Ovary (tissue), 7 donors: ENCODE measurements at regions not wholly inside any gene's neighbourhood (a gene's known extent, or its start where the extent isn't known, plus 50 kb on each side); places are given as distances from the start of the nearest gene placed in this dataset.

Experiments
- DNase-seq, 5 donors: peaks; one replicate each; pipeline ENCODE4 v3.0.0-alpha.2; 2019 to 2020
- H3K27ac ChIP-seq, 2 donors: fragments of 200-600 bp; one replicate each; pipeline versions ENCODE4 v1.5.1 to v1.8.0; 2019 to 2022
- H3K27me3 ChIP-seq: fragments of 200-600 bp; one replicate; pipeline ENCODE4 v1.8.0; 2022
- H3K36me3 ChIP-seq: fragments of 200-600 bp; sonication (generic); one replicate; pipeline ENCODE4 v1.5.1; 2019
- H3K4me1 ChIP-seq: one replicate; pipeline ENCODE4 v1.8.1; 2013; ENCODE audit warnings: mild to moderate bottlenecking, moderate library complexity; ENCODE audit not compliant: insufficient read depth
- H3K4me3 ChIP-seq: fragments of 200-600 bp; sonication (generic); one replicate; pipeline ENCODE4 v1.5.1; 2017
- H3K9me3 ChIP-seq, 2 donors: fragments of 200-600 bp in 1 of 2; sonication (generic) in 1 of 2; one replicate each; pipeline versions ENCODE4 v1.5.1 to v1.8.1; 2013 to 2019; ENCODE audit warnings: mild to moderate bottlenecking in 1 of 2, moderate library complexity in 1 of 2
- CTCF ChIP-seq, 3 donors: fragments of 450-650 bp in 2 of 3; fragments of 200-600 bp in 1 of 3; IDR thresholded peaks; one replicate each; pipeline versions ENCODE4 v1.5.1 to v1.8.0; 2016 to 2022; ENCODE audit warnings: antibody characterized with exemption in 3 of 3, mild to moderate bottlenecking in 1 of 3
- EP300 ChIP-seq: sonication (generic); formaldehyde crosslinking; IDR thresholded peaks from one replicate; pipeline ENCODE4 v1.6.1; 2017; ENCODE audit warnings: antibody characterized with exemption
- POLR2A ChIP-seq: fragments of 450-650 bp; IDR thresholded peaks from one replicate; pipeline ENCODE4 v1.6.1; 2017; ENCODE audit warnings: antibody characterized with exemption, mild to moderate bottlenecking, moderate library complexity
- WGBS, 3 donors: extraction: QIAGEN DNeasy Blood & Tissue Kit in 1 of 3; methylation state at CpG; one replicate each; pipeline versions ENCODE4 v1.1.5 to v1.1.7; 2013 to 2017; 5-methylcytosine and 5-hydroxymethylcytosine counted together
- intact Hi-C, 4 donors: fragments of 100-400 bp; cut with DNase I; formaldehyde crosslinking; loops; one replicate each; pipeline versions ENCODE4 v1.11.0 to v1.15.1; 2022 to 2023
- donor health status: DM: no; HTN: no; CAD: no; lungs with moderate emphysema.
- donor health status: DM: no; HTN: no; CAD: no.
- donor health status: Bipolar disorder and iron deficiency.
- donor health status: DM: no; HTN: no; CAD: no.
- donor health status: DM: yes; HTN: yes; CAD: no.

GRCh38 chr1:57678138-57678537 lies 254.3 kb upstream of the DAB1 start:
- 3 to 16% (median 15%) methylated on average over 1 of the region's 1 CpG for WGBS, 3 donors

GRCh38 chr1:57675776-57676175 lies 251.9 kb upstream of the DAB1 start:
- no peaks in the 10 kb centered on the region for H3K27me3 ChIP-seq
- H3K4me3 ChIP-seq: no peak overlapping the region
- no peak for TF ChIP-seq EP300
- TF ChIP-seq CTCF (IDR thresholded peaks at IDR 0.05): no peak
- TF ChIP-seq POLR2A: no peak
- DNase-seq: no peak
- H3K9me3 ChIP-seq: no peaks in the 10 kb centered on the region
- intact Hi-C loops: no loop called here
- no peaks in the 10 kb centered on the region for H3K36me3 ChIP-seq
- no peaks in the 10 kb centered on the region for H3K4me1 ChIP-seq
- no peak overlapping the region for H3K27ac ChIP-seq

More at GRCh38 chr1:57678138-57678537, 254.3 kb upstream of the DAB1 start:
- DNase-seq: no peak
- Histone ChIP-seq H3K27me3 (no peaks in the 10 kb centered on the region), H3K9me3 (no peaks in the 10 kb centered on the region), H3K27ac (no peak overlapping the region), H3K4me3 (no peak overlapping the region), H3K36me3 (no peaks in the 10 kb centered on the region), H3K4me1 (no peaks in the 10 kb centered on the region)
- intact Hi-C loops: no loop called here
- TF ChIP-seq EP300 (no peak), POLR2A (no peak), CTCF (IDR thresholded peaks at IDR 0.05) (no peak)

- H3K36me3 ChIP-seq: no peaks in the 10 kb centered on the region
- no peaks in the 10 kb centered on the region for H3K27me3 ChIP-seq
- H3K9me3 ChIP-seq: no peaks in the 10 kb centered on the region
- no peak for DNase-seq
- TF ChIP-seq POLR2A: no peak
- intact Hi-C loops: no loop called here
- H3K4me3 ChIP-seq: no peak overlapping the region
- H3K4me1 ChIP-seq: no peaks in the 10 kb centered on the region
- H3K27ac ChIP-seq: no peak overlapping the region
Observed at GRCh38 chr1:57674801-57675200, 250.9 kb upstream of the DAB1 start.

GRCh38 chr1:57672346-57673140 lies 248.7 kb upstream of the DAB1 start:
- no peak for TF ChIP-seq CTCF (IDR thresholded peaks at IDR 0.05)
- TF ChIP-seq EP300: no peak
- no peak for TF ChIP-seq POLR2A
- H3K27me3 ChIP-seq: no peaks in the 10 kb centered on the region
- H3K4me3 ChIP-seq: no peak overlapping the region
- no peaks in the 10 kb centered on the region for H3K36me3 ChIP-seq
- WGBS, 3 donors: 93 to 97% (median 95%) methylated on average over 1 of the region's 1 CpG
- no peak for DNase-seq
- intact Hi-C loops: no loop called here
- no peak overlapping the region for H3K27ac ChIP-seq
- no peaks in the 10 kb centered on the region for H3K9me3 ChIP-seq
- no peaks in the 10 kb centered on the region for H3K4me1 ChIP-seq

GRCh38 chr1:57671750-57672149 lies 247.9 kb upstream of the DAB1 start:
- Histone ChIP-seq H3K4me3 (no peak overlapping the region), H3K27ac (no peak overlapping the region), H3K36me3 (no peaks in the 10 kb centered on the region), H3K27me3 (no peaks in the 10 kb centered on the region), H3K9me3 (no peaks in the 10 kb centered on the region), H3K4me1 (no peaks in the 10 kb centered on the region)
- TF ChIP-seq EP300 (no peak), CTCF (IDR thresholded peaks at IDR 0.05) (no peak), POLR2A (no peak)
- intact Hi-C loops: no loop called here
- no peak for DNase-seq
